Right lobe of liver (tissue), 6 donors: ENCODE measurements at regions not wholly inside any gene's neighbourhood (a gene's known extent, or its start where the extent isn't known, plus 50 kb on each side); places are given as distances from the start of the nearest gene placed in this dataset.

ENCODE experiments used
- ATAC-seq, 4 donors: fragments of 200-7000 bp; cut with Tn5 transposase; one replicate each; pipeline ENCODE4 v1.9.1; 2020; ENCODE audit warnings: mild to moderate bottlenecking in 4 of 4, moderate library complexity in 4 of 4
- DNase-seq, 3 donors: peaks; one replicate each; pipeline ENCODE4 v3.0.0-alpha.2; 2020
- H3K27ac ChIP-seq, 3 donors: fragments of 200-600 bp; one replicate each; pipeline ENCODE4 v1.8.0; 2022
- H3K27me3 ChIP-seq, 2 donors: fragments of 200-600 bp; one replicate each; pipeline ENCODE4 v1.8.0; 2022
- H3K36me3 ChIP-seq, 4 donors: fragments of 200-600 bp; sonication (generic) in 1 of 4; one replicate each; pipeline versions ENCODE4 v1.5.1 to v1.8.0; 2017 to 2022; ENCODE audit warnings: control low read depth in 1 of 4
- H3K4me1 ChIP-seq, 4 donors: fragments of 200-600 bp; sonication (generic) in 1 of 4; one replicate each; pipeline versions ENCODE4 v1.5.1 to v1.8.0; 2017 to 2022; ENCODE audit warnings: control low read depth in 1 of 4
- H3K4me3 ChIP-seq, 3 donors: fragments of 200-600 bp; one replicate each; pipeline ENCODE4 v1.8.0; 2022
- H3K9me3 ChIP-seq, 4 donors: fragments of 200-600 bp; sonication (generic) in 1 of 4; one replicate each; pipeline versions ENCODE4 v1.5.1 to v1.8.0; 2017 to 2022; ENCODE audit warnings: control low read depth in 1 of 4
- CTCF ChIP-seq, 4 donors: fragments of 200-600 bp in 3 of 4; fragments of 450-650 bp in 1 of 4; IDR thresholded peaks; one replicate each; pipeline versions ENCODE4 v1.5.1 to v1.8.0; 2016 to 2022; ENCODE audit warnings: antibody characterized with exemption in 4 of 4, mild to moderate bottlenecking in 2 of 4
- POLR2A ChIP-seq: fragments of 450-650 bp; IDR thresholded peaks from one replicate; pipeline ENCODE4 v1.6.1; 2017; ENCODE audit warnings: antibody characterized with exemption, mild to moderate bottlenecking
- WGBS: methylation state at CpG from one replicate; pipeline ENCODE4 v1.1.6; 2018; ENCODE audit warnings: low coverage, low lambda C conversion rate; ENCODE audit not compliant: insufficient coverage; ENCODE audit errors: missing lambda C conversion rate; 5-methylcytosine and 5-hydroxymethylcytosine counted together
- intact Hi-C, 2 donors: fragments of 100-400 bp; cut with DNase I; formaldehyde crosslinking; loops; one replicate each; pipeline versions ENCODE4 v1.11.2 to v1.14.1; 2022
- donor health status: DM: no; HTN: yes; CAD: no.
- donor health status: DM: no; HTN: no; CAD: no.
- donor health status: DM: no; HTN: no; CAD: no.
- donor health status: DM: no; HTN: yes; CAD: no.
- donor health status: DM: no; HTN: yes; CAD: no.

GRCh38 chr6:150547502-150548222 is 52.0 kb upstream of the PLEKHG1 start:
- no peaks in the 10 kb centered on the region for H3K36me3 ChIP-seq
- TF ChIP-seq POLR2A, result no peak
- no peak for TF ChIP-seq CTCF (IDR thresholded peaks at IDR 0.05)
- ATAC-seq, result peak; percentile 33 to 68 (median 65)
- no peak overlapping the region for H3K4me3 ChIP-seq
- H3K27me3 ChIP-seq, result no peaks in the 10 kb centered on the region
- peak in 1 of 3 donors; percentile 44 for DNase-seq
- WGBS, result 38% methylated on average over 7 of the region's 11 CpGs
- peaks cover 0 to 4% (median 0%) of the 10 kb centered on the region in 4 donors for H3K4me1 ChIP-seq
- no peak overlapping the region for H3K27ac ChIP-seq
- intact Hi-C loops, result no loop called here
- H3K9me3 ChIP-seq, result no peaks in the 10 kb centered on the region

GRCh38 chr6:150548330-150548729 is 51.4 kb upstream of the PLEKHG1 start:
- peaks cover 0 to 4% (median 0%) of the 10 kb centered on the region in 4 donors for H3K4me1 ChIP-seq
- no peak overlapping the region for H3K27ac ChIP-seq

GRCh38 chr6:150549007-150549406 is 50.7 kb upstream of the PLEKHG1 start:
- H3K4me3 ChIP-seq, result no peak overlapping the region
- TF ChIP-seq CTCF (IDR thresholded peaks at IDR 0.05) (no peak), POLR2A (no peak)
- 100% methylated on average over 2 of the region's 5 CpGs for WGBS
- DNase-seq (no peak), ATAC-seq (no peak)
- no peaks in the 10 kb centered on the region for H3K9me3 ChIP-seq
- intact Hi-C loops, result no loop called here
- H3K4me1 ChIP-seq, result peaks cover 0 to 4% (median 0%) of the 10 kb centered on the region in 4 donors
- no peak overlapping the region for H3K27ac ChIP-seq
- no peaks in the 10 kb centered on the region for H3K36me3 ChIP-seq
- H3K27me3 ChIP-seq, result no peaks in the 10 kb centered on the region

More at GRCh38 chr6:150548330-150548729, 51.4 kb upstream of the PLEKHG1 start:
- TF ChIP-seq CTCF (IDR thresholded peaks at IDR 0.05), result no peak
- TF ChIP-seq POLR2A, result no peak
- Histone ChIP-seq H3K36me3 (no peaks in the 10 kb centered on the region), H3K9me3 (no peaks in the 10 kb centered on the region), H3K4me3 (no peak overlapping the region), H3K27me3 (no peaks in the 10 kb centered on the region)
- ATAC-seq (peak in 1 of 4 donors; percentile 15), DNase-seq (no peak)
- 61% methylated on average over 4 of the region's 4 CpGs for WGBS
- intact Hi-C loops, result no loop called here

- Histone ChIP-seq H3K36me3 (no peaks in the 10 kb centered on the region), H3K4me3 (no peak overlapping the region), H3K27ac (no peak overlapping the region), H3K9me3 (no peaks in the 10 kb centered on the region), H3K27me3 (no peaks in the 10 kb centered on the region), H3K4me1 (peaks cover 0 to 4% (median 0%) of the 10 kb centered on the region in 4 donors)
- intact Hi-C loops, result no loop called here
- 81% methylated on average over 5 of the region's 6 CpGs for WGBS
- DNase-seq (no peak), ATAC-seq (no peak)
- no peak for TF ChIP-seq CTCF (IDR thresholded peaks at IDR 0.05)
- TF ChIP-seq POLR2A, result no peak
Measured at GRCh38 chr6:150549674-150550101, 50.0 kb upstream of the PLEKHG1 start.
